HG03460 (cell line): ENCODE measurements at regions not wholly inside any gene's neighbourhood (a gene's known extent, or its start where the extent isn't known, plus 50 kb on each side); places are given as distances from the start of the nearest gene placed in this dataset.

Source experiments
- ATAC-seq: cut with Tn5 transposase; IDR thresholded peaks from one replicate; pipeline ENCODE4 v1.9.1; 2021; ENCODE audit not compliant: unreplicated experiment

DNA sequence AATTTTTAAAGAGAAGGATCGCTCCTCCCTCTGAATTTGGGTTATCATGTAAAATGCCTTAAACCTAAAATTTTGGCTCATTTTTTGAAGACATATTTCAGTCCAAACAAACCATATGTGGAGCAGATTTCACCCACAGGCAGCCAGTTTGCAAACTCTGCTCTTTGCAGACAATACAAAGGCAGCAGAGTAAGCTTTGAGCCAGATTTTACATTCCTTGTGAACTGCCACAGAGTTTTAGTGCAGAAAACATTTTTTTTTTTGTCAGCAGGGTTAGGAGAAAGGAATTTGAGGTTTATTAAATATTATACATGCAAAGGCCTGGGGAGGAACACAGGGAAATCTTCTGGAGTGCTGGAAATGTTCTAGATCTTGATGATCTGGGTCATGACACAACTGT lies 171.9 kb upstream of the FN1 start:
- ATAC-seq = no peak

DNA sequence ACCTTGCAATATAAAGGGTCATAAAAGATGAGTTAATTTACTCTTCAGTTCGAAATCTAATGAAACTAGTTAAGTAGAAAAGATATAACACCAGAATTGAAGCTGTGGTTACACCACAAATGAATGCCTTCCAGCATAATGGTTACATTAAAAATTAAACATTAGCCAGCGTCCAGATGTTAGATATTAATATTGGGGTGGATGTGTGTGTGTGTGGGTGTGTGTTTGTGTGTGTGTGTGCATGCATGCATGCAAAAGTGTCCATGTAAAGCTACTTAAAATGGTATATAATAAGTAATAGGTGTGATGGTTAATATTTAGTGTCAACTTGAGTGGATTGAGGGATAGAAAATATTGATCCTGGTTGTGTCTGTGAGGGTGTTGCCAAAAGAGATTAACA lies 170.4 kb upstream of the FN1 start:
- ATAC-seq = no peak

- no peak for ATAC-seq
Measured at GRCh38 chr2:215605214-215605613, 169.3 kb upstream of the FN1 start.

DNA sequence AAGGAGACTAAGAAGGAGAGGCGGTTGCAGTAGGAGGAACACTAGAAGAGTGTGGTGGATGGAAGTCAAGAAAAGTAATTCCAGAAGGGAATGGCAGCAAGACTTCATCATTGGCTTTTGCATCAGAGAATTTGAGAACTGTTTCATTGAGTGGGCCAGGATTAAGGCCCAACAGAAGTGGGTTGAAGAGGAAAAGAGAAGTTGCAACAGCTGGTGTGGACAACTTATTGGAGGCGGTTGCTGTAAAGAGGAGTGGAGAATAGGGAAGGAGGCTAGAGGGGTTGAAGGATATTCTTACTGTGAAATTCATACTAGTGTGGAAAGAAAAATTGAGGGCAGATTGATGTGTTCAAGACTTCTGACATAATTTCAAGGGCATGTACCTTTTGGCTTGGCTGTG lies 168.7 kb upstream of the FN1 start:
- no peak for ATAC-seq

- ATAC-seq = no peak
Measured at GRCh38 chr2:215603440-215603839, 167.6 kb upstream of the FN1 start.

DNA sequence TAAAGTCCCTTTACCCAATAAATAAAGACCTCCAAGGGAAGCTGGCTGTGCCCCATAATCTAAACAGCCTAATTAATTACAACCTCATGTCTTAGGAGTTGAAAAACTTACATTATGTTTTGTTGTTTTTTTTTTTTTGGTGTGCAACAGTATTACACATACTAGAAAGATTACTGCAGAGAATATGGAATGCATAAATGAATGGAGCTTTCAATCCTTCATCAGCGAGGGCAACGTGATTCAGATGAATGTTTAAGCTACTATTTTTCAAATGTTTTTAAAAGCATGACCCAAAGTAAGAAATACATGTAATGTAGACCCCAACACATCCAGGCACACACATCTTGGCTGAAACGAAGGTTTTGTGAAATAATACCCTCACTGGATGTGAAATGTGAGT lies 167.1 kb upstream of the FN1 start:
- ATAC-seq = no peak

- ATAC-seq = no peak
Measured at GRCh38 chr2:215601990-215602721, 166.3 kb upstream of the FN1 start.

- no peak for ATAC-seq
Measured at GRCh38 chr2:215601526-215601925, 165.7 kb upstream of the FN1 start.

DNA sequence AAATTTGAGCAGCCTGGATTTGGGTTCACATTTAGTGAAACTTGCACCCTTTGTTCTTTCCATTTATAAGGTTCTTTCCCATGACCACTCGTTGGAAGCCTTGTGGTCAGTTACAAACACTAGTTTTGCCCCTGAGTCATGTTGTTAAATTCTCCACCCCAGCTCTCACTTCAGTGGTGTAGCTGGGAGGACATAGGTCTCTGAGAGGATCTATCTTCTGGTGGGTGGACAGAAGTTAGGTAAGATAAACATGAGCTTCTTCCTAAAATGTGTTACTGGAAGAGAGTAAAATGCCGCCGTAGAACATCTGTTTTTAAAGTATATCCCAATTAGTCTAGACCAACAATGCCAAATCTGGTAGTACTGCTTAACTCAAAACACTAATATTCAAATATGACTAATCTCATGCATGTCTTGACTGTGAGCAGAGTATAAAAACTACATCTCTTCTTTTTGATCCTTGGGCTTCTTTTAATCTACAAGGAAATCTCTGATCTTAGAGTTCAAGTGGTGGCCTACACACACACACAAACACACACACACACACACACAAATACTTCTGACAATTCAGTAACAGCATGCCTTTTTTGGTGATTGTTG lies 162.6 kb upstream of the FN1 start:
- no peak for ATAC-seq

DNA sequence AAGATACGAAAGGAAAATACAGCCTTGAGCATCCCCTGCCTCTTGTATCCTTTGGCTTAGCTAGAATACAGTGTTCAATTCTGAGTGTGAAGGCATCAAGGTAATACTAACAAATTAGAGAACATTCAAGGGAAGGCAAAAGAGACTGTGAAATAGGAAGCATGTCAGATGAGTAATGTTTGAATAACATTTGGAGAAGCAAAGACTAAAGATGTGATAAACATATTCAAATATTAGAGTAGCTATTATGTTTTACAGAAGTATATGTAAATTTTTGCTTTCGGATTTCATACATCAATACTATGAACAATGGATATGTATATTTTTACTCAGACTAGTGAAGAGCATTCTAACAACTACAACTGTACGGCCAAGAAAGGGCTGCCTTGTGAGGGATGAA lies 161.7 kb upstream of the FN1 start:
- ATAC-seq = no peak

- ATAC-seq = no peak
Measured at GRCh38 chr2:215594766-215595165, 158.9 kb upstream of the FN1 start.

GRCh38 chr2:215590010-215590745 lies 154.3 kb upstream of the FN1 start:
- ATAC-seq = no peak

DNA sequence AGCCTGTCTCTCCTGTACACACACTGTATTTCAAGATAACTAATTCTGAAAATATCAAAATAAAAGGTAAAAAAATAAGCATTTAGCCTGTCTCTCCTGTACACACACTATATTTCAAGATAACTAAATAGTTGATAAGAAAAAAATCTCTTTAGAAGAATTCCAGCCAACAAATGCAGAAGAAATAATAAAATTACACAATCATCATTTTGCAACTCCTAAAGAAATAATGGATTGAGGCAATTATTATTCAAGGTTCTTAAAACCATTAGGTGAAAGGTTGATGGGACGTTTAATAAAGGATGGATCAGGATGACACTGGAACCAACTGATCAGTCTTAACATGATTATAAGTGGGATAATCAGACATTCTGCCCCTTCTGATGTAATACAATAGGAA lies 148.0 kb upstream of the FN1 start:
- no peak for ATAC-seq

GRCh38 chr2:215579809-215580208 lies 143.9 kb upstream of the FN1 start:
- no peak for ATAC-seq

DNA sequence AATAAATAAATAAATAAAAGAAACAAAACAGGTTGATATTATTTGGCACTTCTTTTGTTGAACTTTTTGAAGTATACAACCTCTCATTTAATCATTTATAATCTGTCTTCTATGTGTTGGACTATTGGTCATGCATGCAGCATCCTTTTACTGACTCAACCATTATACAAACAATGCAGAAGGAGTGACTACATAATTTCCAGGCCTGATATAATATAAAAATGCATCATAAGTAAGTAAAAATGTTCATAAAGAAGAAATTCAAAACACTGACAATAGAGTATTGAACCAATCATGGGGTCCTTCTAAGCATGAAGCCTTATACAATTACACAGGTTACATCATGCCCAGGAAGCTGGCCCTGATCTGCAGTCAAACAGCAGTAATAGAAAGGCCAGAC lies 141.5 kb upstream of the FN1 start:
- no peak for ATAC-seq

DNA sequence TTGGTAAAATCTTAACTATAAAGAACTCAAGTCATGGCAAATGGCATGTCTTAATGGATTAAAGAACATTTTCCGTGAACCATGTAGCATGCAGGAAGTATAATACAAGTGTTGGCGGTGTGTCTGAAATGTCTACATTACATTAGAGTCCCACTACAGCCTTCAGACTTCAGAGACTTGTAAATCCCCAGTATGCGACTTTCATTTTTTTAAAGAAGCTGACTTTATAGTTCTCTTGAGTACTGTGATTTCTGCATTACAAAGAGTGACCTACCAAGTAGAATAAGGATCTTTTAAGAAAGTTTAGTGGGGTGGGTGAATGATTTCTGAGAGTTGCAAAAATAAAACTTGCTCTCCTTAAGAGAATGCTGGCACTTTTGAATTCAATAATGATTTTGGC lies 140.7 kb upstream of the FN1 start:
- no peak for ATAC-seq

- ATAC-seq = no peak
Measured at GRCh38 chr2:215573496-215573895, 137.6 kb upstream of the FN1 start.

DNA sequence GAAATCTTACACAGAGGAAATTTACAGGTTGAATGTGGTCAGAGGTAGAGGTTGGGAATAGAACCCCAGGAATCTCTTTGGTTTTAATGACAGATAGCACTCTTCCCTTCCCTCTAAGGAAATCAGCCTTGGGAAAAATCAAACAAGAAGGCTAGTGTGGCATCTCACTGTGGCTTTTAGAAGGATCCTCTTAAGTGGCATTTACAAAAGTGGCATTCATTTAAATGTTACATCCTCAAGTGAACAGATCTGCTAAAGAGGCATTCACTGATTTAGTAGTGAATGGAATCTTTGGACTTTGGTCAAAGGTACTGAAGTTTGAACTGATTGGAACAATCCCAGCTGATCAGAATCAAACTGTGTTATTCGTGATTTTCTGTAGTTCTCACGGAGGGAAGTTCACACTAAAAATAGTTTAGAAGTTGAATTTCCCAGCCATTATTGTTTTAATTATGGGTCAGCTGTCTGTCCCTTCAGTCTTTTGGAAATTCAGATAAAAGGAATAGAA lies 136.5 kb upstream of the FN1 start:
- ATAC-seq = no peak

DNA sequence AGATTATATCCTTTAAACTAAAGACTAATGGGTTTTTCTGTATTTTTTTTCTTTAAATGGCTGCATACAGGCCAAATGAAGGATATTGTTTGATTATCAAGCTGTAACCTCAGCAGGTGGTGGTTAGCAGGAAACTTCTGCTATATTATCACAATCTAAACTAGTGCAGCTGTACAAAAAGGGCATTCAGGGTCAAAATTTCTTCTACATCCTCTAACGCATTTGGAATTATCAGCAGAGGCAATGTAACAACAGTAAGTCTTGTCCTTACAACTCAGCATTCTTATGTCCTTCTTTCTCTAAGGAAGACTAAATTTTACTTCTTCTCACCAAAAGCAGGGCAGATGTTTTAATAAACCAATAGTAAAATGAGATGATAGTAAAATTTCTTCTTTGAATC lies 135.8 kb upstream of the FN1 start:
- ATAC-seq = no peak

- peak; percentile 66 for ATAC-seq
Measured at GRCh38 chr2:215567504-215567903, 131.6 kb upstream of the FN1 start.

- no peak for ATAC-seq
Measured at GRCh38 chr2:215565897-215566296, 130.0 kb upstream of the FN1 start.

DNA sequence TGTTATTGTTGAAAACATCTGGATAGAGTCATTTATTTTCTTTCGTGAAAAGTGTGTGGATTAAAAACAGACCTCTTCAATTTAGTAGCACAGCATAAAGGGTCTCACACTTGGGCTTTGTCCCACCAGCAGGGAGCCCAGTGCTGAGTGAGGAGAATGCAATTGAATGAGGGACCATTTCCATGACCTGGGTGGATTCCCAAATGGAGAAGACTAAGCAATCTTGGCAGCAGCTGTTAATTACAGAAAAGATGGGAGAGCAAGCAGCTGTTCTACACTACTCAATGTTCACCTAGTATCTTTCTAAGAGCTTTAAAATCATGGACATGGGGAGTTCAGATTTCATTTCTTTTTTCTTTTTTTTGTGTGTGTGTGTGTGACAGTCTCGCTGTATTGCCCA lies 121.8 kb upstream of the FN1 start:
- ATAC-seq = no peak
